HEK293 (cell line): ENCODE measurements at regions not wholly inside any gene's neighbourhood (a gene's known extent, or its start where the extent isn't known, plus 50 kb on each side); places are given as distances from the start of the nearest gene placed in this dataset.
A peak's percentile ranks its signal among the peaks of the same experiment; 100 is the strongest.

ENCODE experiments used
- CTCF ChIA-PET: fragments of 350-600 bp; formaldehyde crosslinking; extraction: SDS; loops from one replicate; lab custom pipeline; 2021; ENCODE audit warnings: antibody characterized with exemption; lab: Yijun Ruan, JAX
- POLR2A ChIA-PET: fragments of 300-600 bp; formaldehyde crosslinking; extraction: SDS; loops from one replicate; lab custom pipeline; 2020; ENCODE audit warnings: antibody characterized with exemption, inconsistent platforms; lab: Yijun Ruan, JAX
- H3K27ac ChIP-seq: fragments of 200-500 bp; sonication (Bioruptor generic); 2 replicates; pipeline ENCODE4 v1.5.1; 2014; ENCODE audit warnings: low read depth, low read length, control low read depth, inconsistent platforms; ENCODE audit errors: extremely low read depth
- H3K36me3 ChIP-seq, 2 experiments: fragments of 200-500 bp in 1 of 2; sonication (Bioruptor generic) in 1 of 2; 1 replicate in 1 of 2; 2 replicates in 1 of 2; pipeline ENCODE4 v1.5.1; 2014 to 2017; ENCODE audit warnings: inconsistent platforms in 2 of 2, low read length in 2 of 2; ENCODE audit not compliant: control insufficient read depth in 2 of 2, insufficient read depth in 1 of 2
- H3K4me1 ChIP-seq: fragments of 200-500 bp; sonication (Bioruptor generic); 2 replicates; pipeline ENCODE4 v1.5.1; 2014; ENCODE audit warnings: mild to moderate bottlenecking, low read length, inconsistent platforms; ENCODE audit not compliant: control insufficient read depth, insufficient read depth
- H3K4me3 ChIP-seq: 2 replicates; pipeline ENCODE4 v1.5.1; 2011; ENCODE audit warnings: low read depth, mild to moderate bottlenecking, control low read depth, low read length, moderate library complexity
- H3K9me3 ChIP-seq: fragments of 200-500 bp; sonication (Bioruptor generic); 2 replicates; pipeline ENCODE4 v1.5.1; 2014; ENCODE audit warnings: low read depth, low read length, inconsistent platforms; ENCODE audit not compliant: control insufficient read depth, insufficient read depth
- GLIS1 ChIP-seq: fragments of 450-650 bp; formaldehyde crosslinking; IDR thresholded peaks from 2 replicates; pipeline ENCODE4 v1.5.1; 2016; ENCODE audit warnings: missing biosample characterization, missing genetic modification characterization
- HOXA7 ChIP-seq: sonication (generic); formaldehyde crosslinking; IDR thresholded peaks from 2 replicates; pipeline ENCODE4 v1.8.1; 2022; ENCODE audit warnings: missing genetic modification reagents, borderline replicate concordance
- ZEB2 ChIP-seq: fragments of 450-650 bp; formaldehyde crosslinking; IDR thresholded peaks from 2 replicates; pipeline ENCODE4 v1.5.1; 2016; ENCODE audit warnings: missing biosample characterization, missing genetic modification characterization
- ZNF10 ChIP-seq: fragments of 450-650 bp; formaldehyde crosslinking; IDR thresholded peaks from 2 replicates; pipeline ENCODE4 v1.5.1; 2017; ENCODE audit warnings: missing biosample characterization, missing genetic modification characterization
- ZNF133 ChIP-seq: fragments of 450-650 bp; formaldehyde crosslinking; IDR thresholded peaks from 2 replicates; pipeline ENCODE4 v1.5.1; 2016; ENCODE audit warnings: missing biosample characterization, missing genetic modification characterization
- ZNF138 ChIP-seq: fragments of 450-650 bp; formaldehyde crosslinking; IDR thresholded peaks from 2 replicates; pipeline ENCODE4 v1.5.1; 2016; ENCODE audit warnings: missing biosample characterization, missing genetic modification characterization, borderline replicate concordance
- ZNF214 ChIP-seq: fragments of 450-650 bp; formaldehyde crosslinking; IDR thresholded peaks from 2 replicates; pipeline ENCODE4 v1.5.1; 2017; ENCODE audit warnings: missing biosample characterization, mild to moderate bottlenecking, missing genetic modification characterization, borderline replicate concordance
- ZNF24 ChIP-seq: fragments of 450-650 bp; formaldehyde crosslinking; IDR thresholded peaks from 2 replicates; pipeline ENCODE4 v1.5.1; 2016; ENCODE audit warnings: missing biosample characterization, missing genetic modification characterization
- ZNF292 ChIP-seq: fragments of 450-650 bp; formaldehyde crosslinking; IDR thresholded peaks from 2 replicates; pipeline ENCODE4 v1.5.1; 2016; ENCODE audit warnings: low read depth, missing biosample characterization, missing genetic modification characterization, borderline replicate concordance
- ZNF37A ChIP-seq: fragments of 450-650 bp; IDR thresholded peaks from 2 replicates; pipeline ENCODE4 v1.5.1; 2018; ENCODE audit warnings: missing biosample characterization, missing genetic modification characterization
- ZNF394 ChIP-seq: fragments of 450-650 bp; formaldehyde crosslinking; IDR thresholded peaks from 2 replicates; pipeline ENCODE4 v1.5.1; 2016; ENCODE audit warnings: missing biosample characterization, missing genetic modification characterization, mild to moderate bottlenecking, moderate library complexity, borderline replicate concordance
- ZNF544 ChIP-seq: fragments of 450-650 bp; formaldehyde crosslinking; IDR thresholded peaks from 2 replicates; pipeline ENCODE4 v1.5.0; 2017; ENCODE audit warnings: missing biosample characterization, missing genetic modification characterization
- ZNF585B ChIP-seq: fragments of 450-650 bp; formaldehyde crosslinking; IDR thresholded peaks from 2 replicates; pipeline ENCODE4 v1.5.1; 2016; ENCODE audit warnings: missing biosample characterization, missing genetic modification characterization
- ZNF660 ChIP-seq: fragments of 450-650 bp; IDR thresholded peaks from 2 replicates; pipeline ENCODE4 v1.5.1; 2018; ENCODE audit warnings: missing biosample characterization, mild to moderate bottlenecking, missing genetic modification characterization
- ZNF692 ChIP-seq: fragments of 450-650 bp; formaldehyde crosslinking; IDR thresholded peaks from 2 replicates; pipeline ENCODE4 v1.5.1; 2016; ENCODE audit warnings: missing biosample characterization, missing genetic modification characterization
- ZNF747 ChIP-seq: fragments of 450-650 bp; formaldehyde crosslinking; IDR thresholded peaks from 2 replicates; pipeline ENCODE4 v1.5.1; 2016; ENCODE audit warnings: missing biosample characterization, missing genetic modification characterization
- ZNF785 ChIP-seq: fragments of 450-650 bp; formaldehyde crosslinking; IDR thresholded peaks from 2 replicates; pipeline ENCODE4 v1.5.1; 2016; ENCODE audit warnings: missing biosample characterization, missing genetic modification characterization

- Histone ChIP-seq H3K27ac (no peak overlapping the region), H3K4me3 (no peak overlapping the region), H3K4me1 (peaks cover 3% of the 10 kb centered on the region; the same call in 1 of the 2 replicates), H3K36me3 (no peaks in the 10 kb centered on the region), H3K9me3 (no peaks in the 10 kb centered on the region)
- TF ChIP-seq GLIS1 = peak; percentile 19; the same call in 1 of the 2 replicates
- TF ChIP-seq ZNF10 (tag by site-specific recombination) = no peak
- ChIA-PET CTCF (interaction anchor here (0.5 to 1.3 kb wide), 4 partner anchors 11 to 454 kb away, joined by 3 to 8 read pairs (median 4); no protein-coding TSS in a partner anchor), POLR2A (no interaction called here)
These were observed 112.7 kb downstream of the OLFM4 start for GRCh38 chr13:53141336-53141735.

- Histone ChIP-seq H3K27ac (no peak overlapping the region), H3K4me1 (peaks cover 3% of the 10 kb centered on the region; the same call in 1 of the 2 replicates), H3K9me3 (no peaks in the 10 kb centered on the region), H3K36me3 (no peaks in the 10 kb centered on the region), H3K4me3 (no peak overlapping the region)
- no peak for TF ChIP-seq ZNF24 (tag by site-specific recombination)
- no peak for TF ChIP-seq ZNF660 (tag by site-specific recombination)
- TF ChIP-seq ZNF10 (tag by site-specific recombination) = no peak
- no peak for TF ChIP-seq ZNF214 (tag by site-specific recombination)
- ChIA-PET CTCF (interaction anchor here (0.7 kb wide), 1 partner anchor 9 kb away, joined by 3 read pairs; no protein-coding TSS in a partner anchor), POLR2A (interaction anchor here (0.6 kb wide), 1 partner anchor 132 kb away, joined by 4 read pairs; no protein-coding TSS in a partner anchor)
These were observed 113.7 kb downstream of the OLFM4 start for GRCh38 chr13:53142306-53142705.

GRCh38 chr13:53143757-53144339, 115.2 kb downstream of the OLFM4 start:
- TF ChIP-seq ZNF133 (no peak), ZNF37A (tag by site-specific recombination) (no peak), ZNF585B (no peak), ZNF394 (tag by site-specific recombination) (no peak), ZEB2 (tag by site-specific recombination) (no peak), HOXA7 (CRISPR knock-in tag) (no peak), ZNF544 (tag by site-specific recombination) (no peak), ZNF138 (tag by site-specific recombination) (no peak), ZNF292 (no peak)
- H3K36me3 ChIP-seq = no peaks in the 10 kb centered on the region
- ChIA-PET POLR2A (no interaction called here), CTCF (interaction anchor here (0.8 kb wide), 1 partner anchor 8 kb away, joined by 3 read pairs; no protein-coding TSS in a partner anchor)
- H3K4me1 ChIP-seq = peaks cover 3% of the 10 kb centered on the region; the same call in 1 of the 2 replicates
- H3K9me3 ChIP-seq = no peaks in the 10 kb centered on the region
- no peak overlapping the region for H3K4me3 ChIP-seq
- no peak overlapping the region for H3K27ac ChIP-seq

GRCh38 chr13:53144826-53145225, 116.2 kb downstream of the OLFM4 start:
- Histone ChIP-seq H3K4me1 (peaks cover 3% of the 10 kb centered on the region; the same call in 1 of the 2 replicates), H3K4me3 (no peak overlapping the region), H3K27ac (no peak overlapping the region), H3K36me3 (no peaks in the 10 kb centered on the region), H3K9me3 (no peaks in the 10 kb centered on the region)
- ChIA-PET POLR2A (no interaction called here), CTCF (no interaction called here)
- TF ChIP-seq ZNF785 (tag by site-specific recombination) (no peak), ZNF747 (tag by site-specific recombination) (no peak), ZNF544 (tag by site-specific recombination) (no peak), ZNF692 (no peak)
